Hepatocyte (in vitro differentiated cells): ENCODE measurements at regions not wholly inside any gene's neighbourhood (a gene's known extent, or its start where the extent isn't known, plus 50 kb on each side); places are given as distances from the start of the nearest gene placed in this dataset.

Source experiments
- DNase-seq: peaks from one replicate; pipeline ENCODE4 v3.0.0-alpha.2; 2016; ENCODE audit warnings: low spot score
- H2AFZ ChIP-seq: fragments of 200-600 bp; sonication (generic); 2 replicates; pipeline ENCODE4 v1.6.0; 2016; ENCODE audit warnings: antibody characterized with exemption, mild to moderate bottlenecking
- H3K27ac ChIP-seq: fragments of 200-600 bp; sonication (generic); 2 replicates; pipeline ENCODE4 v1.5.1; 2016; ENCODE audit warnings: mild to moderate bottlenecking
- H3K27me3 ChIP-seq: fragments of 200-600 bp; sonication (generic); 2 replicates; pipeline ENCODE4 v1.6.1; 2016
- H3K36me3 ChIP-seq: fragments of 200-600 bp; sonication (generic); replicated peaks from 2 replicates; pipeline ENCODE4 v1.5.1; 2016; ENCODE audit warnings: low read depth; ENCODE audit not compliant: insufficient read depth
- H3K4me1 ChIP-seq: fragments of 200-600 bp; sonication (generic); 2 replicates; pipeline ENCODE4 v1.5.1; 2016; ENCODE audit warnings: mild to moderate bottlenecking, moderate library complexity; ENCODE audit not compliant: insufficient read depth
- H3K4me2 ChIP-seq: fragments of 200-600 bp; sonication (generic); 2 replicates; pipeline ENCODE4 v1.6.0; 2016
- H3K4me3 ChIP-seq: fragments of 200-600 bp; sonication (generic); 2 replicates; pipeline ENCODE4 v1.5.1; 2016; ENCODE audit warnings: mild to moderate bottlenecking
- H3K79me2 ChIP-seq: fragments of 200-600 bp; sonication (generic); 2 replicates; pipeline ENCODE4 v1.6.0; 2017; ENCODE audit warnings: mild to moderate bottlenecking
- H3K9me2 ChIP-seq: fragments of 200-600 bp; sonication (generic); replicated peaks from 2 replicates; pipeline ENCODE4 v1.6.0; 2017; ENCODE audit warnings: mild to moderate bottlenecking; ENCODE audit not compliant: insufficient read depth
- H3K9me3 ChIP-seq: fragments of 200-600 bp; sonication (generic); 2 replicates; pipeline ENCODE4 v1.5.1; 2016; ENCODE audit warnings: low read depth, mild to moderate bottlenecking
- H4K20me1 ChIP-seq: fragments of 200-600 bp; sonication (generic); 2 replicates; pipeline ENCODE4 v1.6.0; 2016; ENCODE audit warnings: mild to moderate bottlenecking; ENCODE audit not compliant: insufficient read depth, poor library complexity, severe bottlenecking
- CTCF ChIP-seq: fragments of 200-600 bp; sonication (generic); IDR thresholded peaks from 2 replicates; pipeline ENCODE4 v1.5.1; 2016; ENCODE audit warnings: antibody characterized with exemption, mild to moderate bottlenecking; ENCODE audit not compliant: poor library complexity
- EZH2 ChIP-seq: fragments of 200-600 bp; sonication (generic); IDR thresholded peaks from 2 replicates; pipeline ENCODE4 v1.6.1; 2016; ENCODE audit warnings: antibody characterized with exemption, mild to moderate bottlenecking, borderline replicate concordance
- EZH2phosphoT487 ChIP-seq: fragments of 200-600 bp; sonication (generic); IDR thresholded peaks from one replicate; pipeline ENCODE4 v1.6.1; 2018; ENCODE audit warnings: antibody characterized with exemption, mild to moderate bottlenecking, low read depth, moderate library complexity; ENCODE audit not compliant: unreplicated experiment, severe bottlenecking
- WGBS: methylation state at CpG from one replicate; pipeline ENCODE4 v1.1.6; 2016; ENCODE audit warnings: low lambda C conversion rate; ENCODE audit errors: missing lambda C conversion rate; 5-methylcytosine and 5-hydroxymethylcytosine counted together

GRCh38 chr18:39801010-39801409 is 2154.0 kb upstream of the PIK3C3 start:
- WGBS, result 97% methylated on average over 15 of the region's 15 CpGs
- H2AFZ ChIP-seq, result no peak overlapping the region
- no peaks in the 10 kb centered on the region for H3K9me3 ChIP-seq
- H3K9me2 ChIP-seq, result no peaks in the 10 kb centered on the region
- no peak overlapping the region for H3K27ac ChIP-seq
- no peak for DNase-seq
- H3K4me1 ChIP-seq, result no peaks in the 10 kb centered on the region
- no peak overlapping the region for H3K4me2 ChIP-seq
- H4K20me1 ChIP-seq, result no peaks in the 10 kb centered on the region
- H3K4me3 ChIP-seq, result no peak overlapping the region
- TF ChIP-seq CTCF, result no peak
- no peaks in the 10 kb centered on the region for H3K27me3 ChIP-seq
- no peaks in the 10 kb centered on the region for H3K36me3 ChIP-seq
- H3K79me2 ChIP-seq, result no peaks in the 10 kb centered on the region

DNA sequence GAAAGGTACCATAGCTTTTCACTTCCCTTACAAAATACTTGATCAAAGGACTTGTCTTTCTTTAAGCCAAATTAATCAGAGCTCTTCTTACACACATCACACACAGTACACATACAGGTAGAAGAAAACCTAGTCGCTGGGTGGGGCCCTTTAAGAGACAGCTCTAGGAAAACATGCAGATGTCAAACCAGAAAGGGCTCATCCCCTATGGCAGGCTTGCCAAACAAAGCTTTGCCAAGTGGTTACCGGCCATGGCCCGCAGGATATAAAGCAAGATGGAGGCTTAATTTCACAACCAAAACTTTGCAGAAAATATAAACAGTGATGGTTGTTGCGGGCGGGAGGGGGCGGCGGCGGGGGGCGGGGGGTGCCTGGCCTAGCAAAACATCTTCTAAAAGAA is 2156.0 kb upstream of the PIK3C3 start:
- no peaks in the 10 kb centered on the region for H4K20me1 ChIP-seq
- peak overlapping the region; percentile 83 for H3K4me2 ChIP-seq
- TF ChIP-seq CTCF (no peak), EZH2phosphoT487 (no peak), EZH2 (no peak)
- H2AFZ ChIP-seq, result peak overlapping the region; percentile 50
- DNase-seq, result peak; percentile 5
- no peaks in the 10 kb centered on the region for H3K27me3 ChIP-seq
- H3K36me3 ChIP-seq, result no peaks in the 10 kb centered on the region
- WGBS, result 28% methylated on average over 6 of the region's 9 CpGs
- no peaks in the 10 kb centered on the region for H3K9me3 ChIP-seq
- H3K9me2 ChIP-seq, result no peaks in the 10 kb centered on the region
- H3K4me1 ChIP-seq, result no peaks in the 10 kb centered on the region
- no peak overlapping the region for H3K27ac ChIP-seq
- peaks cover 4% of the 10 kb centered on the region for H3K79me2 ChIP-seq
- peak overlapping the region; percentile 62 for H3K4me3 ChIP-seq

GRCh38 chr18:39796393-39796792 is 2158.6 kb upstream of the PIK3C3 start:
- H3K4me1 ChIP-seq, result no peaks in the 10 kb centered on the region
- H3K27me3 ChIP-seq, result no peaks in the 10 kb centered on the region
- no peaks in the 10 kb centered on the region for H4K20me1 ChIP-seq
- H3K4me2 ChIP-seq, result peak overlapping the region; percentile 68
- no peak overlapping the region for H3K4me3 ChIP-seq
- H3K79me2 ChIP-seq, result peaks cover 4% of the 10 kb centered on the region
- 81% methylated on average over 3 of the region's 3 CpGs for WGBS
- TF ChIP-seq EZH2, result no peak
- TF ChIP-seq CTCF, result no peak
- TF ChIP-seq EZH2phosphoT487, result no peak
- H3K9me2 ChIP-seq, result no peaks in the 10 kb centered on the region
- DNase-seq, result peak; percentile 46
- peak overlapping the region; percentile 39 for H2AFZ ChIP-seq
- peak overlapping the region; percentile 70 for H3K27ac ChIP-seq
- H3K9me3 ChIP-seq, result no peaks in the 10 kb centered on the region
- no peaks in the 10 kb centered on the region for H3K36me3 ChIP-seq

GRCh38 chr18:39795350-39795749 is 2159.7 kb upstream of the PIK3C3 start:
- DNase-seq, result no peak
- no peaks in the 10 kb centered on the region for H3K36me3 ChIP-seq
- no peak overlapping the region for H3K4me3 ChIP-seq
- no peak overlapping the region for H3K4me2 ChIP-seq
- H3K27ac ChIP-seq, result no peak overlapping the region
- peaks cover 4% of the 10 kb centered on the region for H3K79me2 ChIP-seq
- H2AFZ ChIP-seq, result no peak overlapping the region
- WGBS, result 76% methylated on average over 1 of the region's 1 CpG
- H3K9me3 ChIP-seq, result no peaks in the 10 kb centered on the region
- no peak for TF ChIP-seq EZH2phosphoT487
- H3K9me2 ChIP-seq, result no peaks in the 10 kb centered on the region
- H4K20me1 ChIP-seq, result no peaks in the 10 kb centered on the region
- H3K27me3 ChIP-seq, result no peaks in the 10 kb centered on the region
- no peaks in the 10 kb centered on the region for H3K4me1 ChIP-seq
